ENCODE measurements at regions not wholly inside any gene's neighbourhood (a gene's known extent, or its start where the extent isn't known, plus 50 kb on each side); places are given as distances from the start of the nearest gene placed in this dataset.
A peak's percentile ranks its signal among the peaks of the same experiment; 100 is the strongest.

- H3K27me3 ChIP-seq, result no peaks in the 10 kb centered on the region
- peak; percentile 59 to 71 for TF ChIP-seq CTCF (IDR thresholded peaks at IDR 0.05)
- no peak for DNase-seq (ENCODE audit: low spot score)
- H3K4me3 ChIP-seq, result no peak overlapping the region
- H3K4me1 ChIP-seq, result peaks cover 0 to 10% of the 10 kb centered on the region in 2 donors
- no peak overlapping the region for H3K27ac ChIP-seq
- no peaks in the 10 kb centered on the region for H3K9me3 ChIP-seq
- no peaks in the 10 kb centered on the region for H3K36me3 ChIP-seq
Measured at GRCh38 chr10:28250782-28251181, 52.1 kb downstream of the MPP7 start.

- peaks cover 0 to 10% of the 10 kb centered on the region in 2 donors for H3K4me1 ChIP-seq
- H3K27ac ChIP-seq, result no peak overlapping the region
- no peaks in the 10 kb centered on the region for H3K27me3 ChIP-seq
- no peak overlapping the region for H3K4me3 ChIP-seq
- H3K9me3 ChIP-seq, result no peaks in the 10 kb centered on the region
- no peak for TF ChIP-seq CTCF (IDR thresholded peaks at IDR 0.05)
- DNase-seq (ENCODE audit: low spot score), result no peak
- no peaks in the 10 kb centered on the region for H3K36me3 ChIP-seq
Measured at GRCh38 chr10:28250358-28250757, 52.5 kb downstream of the MPP7 start.

GRCh38 chr10:28249512-28249911, 53.4 kb downstream of the MPP7 start:
- no peak for TF ChIP-seq CTCF (IDR thresholded peaks at IDR 0.05)
- Histone ChIP-seq H3K27ac (no peak overlapping the region), H3K4me1 (peaks cover 0 to 6% of the 10 kb centered on the region in 2 donors), H3K27me3 (no peaks in the 10 kb centered on the region), H3K9me3 (no peaks in the 10 kb centered on the region), H3K4me3 (no peak overlapping the region), H3K36me3 (no peaks in the 10 kb centered on the region)
- DNase-seq (ENCODE audit: low spot score), result no peak

- no peak for TF ChIP-seq CTCF (IDR thresholded peaks at IDR 0.05)
- H3K27ac ChIP-seq, result no peak overlapping the region
- H3K36me3 ChIP-seq, result no peaks in the 10 kb centered on the region
- no peak for DNase-seq (ENCODE audit: low spot score)
- no peak overlapping the region for H3K4me3 ChIP-seq
- H3K4me1 ChIP-seq, result no peaks in the 10 kb centered on the region
- H3K9me3 ChIP-seq, result no peaks in the 10 kb centered on the region
- no peaks in the 10 kb centered on the region for H3K27me3 ChIP-seq
Measured at GRCh38 chr10:28248092-28248491, 54.8 kb downstream of the MPP7 start.

- no peak overlapping the region for H3K27ac ChIP-seq
- H3K9me3 ChIP-seq, result no peaks in the 10 kb centered on the region
- H3K27me3 ChIP-seq, result no peaks in the 10 kb centered on the region
- DNase-seq (ENCODE audit: low spot score), result no peak
- no peaks in the 10 kb centered on the region for H3K36me3 ChIP-seq
- no peak overlapping the region for H3K4me3 ChIP-seq
- H3K4me1 ChIP-seq, result no peaks in the 10 kb centered on the region
- TF ChIP-seq CTCF (IDR thresholded peaks at IDR 0.05), result no peak
Measured at GRCh38 chr10:28246023-28246422, 56.8 kb downstream of the MPP7 start.

- Histone ChIP-seq H3K27me3 (no peaks in the 10 kb centered on the region), H3K4me3 (no peak overlapping the region)
- TF ChIP-seq CTCF (IDR thresholded peaks at IDR 0.05), result no peak
Measured at GRCh38 chr10:28243923-28244322, 58.9 kb downstream of the MPP7 start.

More at GRCh38 chr10:28243923-28244322, 58.9 kb downstream of the MPP7 start:
- Histone ChIP-seq H3K4me1 (no peaks in the 10 kb centered on the region), H3K36me3 (no peaks in the 10 kb centered on the region), H3K27ac (no peak overlapping the region), H3K9me3 (no peaks in the 10 kb centered on the region)
- DNase-seq (ENCODE audit: low spot score), result no peak
